ENCODE measurements at regions not wholly inside any gene's neighbourhood (a gene's known extent, or its start where the extent isn't known, plus 50 kb on each side); places are given as distances from the start of the nearest gene placed in this dataset.

DNA sequence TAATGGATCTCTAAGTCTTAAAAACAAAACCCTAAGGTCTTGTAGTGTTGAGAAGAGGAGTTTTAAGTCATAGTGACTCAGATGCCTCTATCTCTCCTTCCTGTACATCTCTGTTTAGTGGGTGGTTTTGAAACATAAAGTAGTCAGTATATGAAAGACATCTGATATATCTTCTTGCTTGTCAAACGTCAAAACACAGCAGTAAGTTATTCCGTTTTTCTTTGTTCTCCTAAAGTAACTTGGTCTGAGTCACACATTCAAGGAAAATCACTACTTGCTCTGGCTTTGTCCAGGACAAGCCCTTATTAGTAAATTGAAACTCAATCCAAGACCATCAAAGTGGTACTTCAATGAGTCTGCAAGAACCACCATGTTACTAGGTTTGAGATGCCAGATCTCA, 1172.5 kb downstream of the BCL11B start:
- TF ChIP-seq EP300 (conservative IDR thresholded peaks at IDR 0.05; ENCODE audit: poor library complexity, severe bottlenecking) (no peak), POLR2AphosphoS5 (IDR thresholded peaks at IDR 0.05) (no peak), MXI1 (conservative IDR thresholded peaks at IDR 0.05; ENCODE audit: poor library complexity, severe bottlenecking) (no peak), RAD21 (conservative IDR thresholded peaks at IDR 0.05) (no peak), TAF1 (IDR thresholded peaks at IDR 0.05; ENCODE audit: low read depth) (no peak), EZH2 (IDR thresholded peaks at IDR 0.05; ENCODE audit: borderline replicate concordance, insufficient read depth, low read length, poor library complexity, severe bottlenecking) (no peak)
- TF ChIP-seq, protein P1, sequence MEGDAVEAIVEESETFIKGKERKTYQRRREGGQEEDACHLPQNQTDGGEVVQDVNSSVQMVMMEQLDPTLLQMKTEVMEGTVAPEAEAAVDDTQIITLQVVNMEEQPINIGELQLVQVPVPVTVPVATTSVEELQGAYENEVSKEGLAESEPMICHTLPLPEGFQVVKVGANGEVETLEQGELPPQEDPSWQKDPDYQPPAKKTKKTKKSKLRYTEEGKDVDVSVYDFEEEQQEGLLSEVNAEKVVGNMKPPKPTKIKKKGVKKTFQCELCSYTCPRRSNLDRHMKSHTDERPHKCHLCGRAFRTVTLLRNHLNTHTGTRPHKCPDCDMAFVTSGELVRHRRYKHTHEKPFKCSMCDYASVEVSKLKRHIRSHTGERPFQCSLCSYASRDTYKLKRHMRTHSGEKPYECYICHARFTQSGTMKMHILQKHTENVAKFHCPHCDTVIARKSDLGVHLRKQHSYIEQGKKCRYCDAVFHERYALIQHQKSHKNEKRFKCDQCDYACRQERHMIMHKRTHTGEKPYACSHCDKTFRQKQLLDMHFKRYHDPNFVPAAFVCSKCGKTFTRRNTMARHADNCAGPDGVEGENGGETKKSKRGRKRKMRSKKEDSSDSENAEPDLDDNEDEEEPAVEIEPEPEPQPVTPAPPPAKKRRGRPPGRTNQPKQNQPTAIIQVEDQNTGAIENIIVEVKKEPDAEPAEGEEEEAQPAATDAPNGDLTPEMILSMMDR (IDR thresholded peaks at IDR 0.05; ENCODE audit: poor library complexity, severe bottlenecking) = no peak
- TF ChIP-seq, protein P2, sequence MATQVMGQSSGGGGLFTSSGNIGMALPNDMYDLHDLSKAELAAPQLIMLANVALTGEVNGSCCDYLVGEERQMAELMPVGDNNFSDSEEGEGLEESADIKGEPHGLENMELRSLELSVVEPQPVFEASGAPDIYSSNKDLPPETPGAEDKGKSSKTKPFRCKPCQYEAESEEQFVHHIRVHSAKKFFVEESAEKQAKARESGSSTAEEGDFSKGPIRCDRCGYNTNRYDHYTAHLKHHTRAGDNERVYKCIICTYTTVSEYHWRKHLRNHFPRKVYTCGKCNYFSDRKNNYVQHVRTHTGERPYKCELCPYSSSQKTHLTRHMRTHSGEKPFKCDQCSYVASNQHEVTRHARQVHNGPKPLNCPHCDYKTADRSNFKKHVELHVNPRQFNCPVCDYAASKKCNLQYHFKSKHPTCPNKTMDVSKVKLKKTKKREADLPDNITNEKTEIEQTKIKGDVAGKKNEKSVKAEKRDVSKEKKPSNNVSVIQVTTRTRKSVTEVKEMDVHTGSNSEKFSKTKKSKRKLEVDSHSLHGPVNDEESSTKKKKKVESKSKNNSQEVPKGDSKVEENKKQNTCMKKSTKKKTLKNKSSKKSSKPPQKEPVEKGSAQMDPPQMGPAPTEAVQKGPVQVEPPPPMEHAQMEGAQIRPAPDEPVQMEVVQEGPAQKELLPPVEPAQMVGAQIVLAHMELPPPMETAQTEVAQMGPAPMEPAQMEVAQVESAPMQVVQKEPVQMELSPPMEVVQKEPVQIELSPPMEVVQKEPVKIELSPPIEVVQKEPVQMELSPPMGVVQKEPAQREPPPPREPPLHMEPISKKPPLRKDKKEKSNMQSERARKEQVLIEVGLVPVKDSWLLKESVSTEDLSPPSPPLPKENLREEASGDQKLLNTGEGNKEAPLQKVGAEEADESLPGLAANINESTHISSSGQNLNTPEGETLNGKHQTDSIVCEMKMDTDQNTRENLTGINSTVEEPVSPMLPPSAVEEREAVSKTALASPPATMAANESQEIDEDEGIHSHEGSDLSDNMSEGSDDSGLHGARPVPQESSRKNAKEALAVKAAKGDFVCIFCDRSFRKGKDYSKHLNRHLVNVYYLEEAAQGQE (IDR thresholded peaks at IDR 0.05; ENCODE audit: borderline replicate concordance) = no peak

Measured in neural cell (in vitro differentiated cells).